Lung (tissue), 11 donors: ENCODE measurements at regions not wholly inside any gene's neighbourhood (a gene's known extent, or its start where the extent isn't known, plus 50 kb on each side); places are given as distances from the start of the nearest gene placed in this dataset.

Source experiments
- ATAC-seq: fragments of 200-7000 bp; cut with Tn5 transposase; one replicate; pipeline ENCODE4 v1.9.1; 2020; ENCODE audit warnings: moderate number of reproducible peaks; ENCODE audit not compliant: insufficient read depth, low FRiP score
- DNase-seq, 3 donors: peaks; one replicate each; pipeline ENCODE4 v3.0.0-alpha.2; 2013 to 2017
- H3K27ac ChIP-seq, 2 donors: one replicate each; pipeline ENCODE4 v1.5.1; 2013; ENCODE audit warnings: mild to moderate bottlenecking in 2 of 2, moderate library complexity in 2 of 2, control low read depth in 1 of 2, inconsistent platforms in 1 of 2, low read depth in 1 of 2, low read length in 1 of 2
- H3K27me3 ChIP-seq, 3 donors: one replicate each; pipeline ENCODE4 v1.5.1; 2013; ENCODE audit warnings: low read length in 2 of 3; ENCODE audit not compliant: control insufficient read depth in 3 of 3, insufficient read depth in 3 of 3
- H3K36me3 ChIP-seq, 4 donors: one replicate each; pipeline ENCODE4 v1.5.1; 2013; ENCODE audit warnings: low read length in 4 of 4, mild to moderate bottlenecking in 1 of 4, moderate library complexity in 1 of 4; ENCODE audit not compliant: control insufficient read depth in 4 of 4, insufficient read depth in 4 of 4
- H3K4me1 ChIP-seq, 5 donors: one replicate each; pipeline ENCODE4 v1.5.1; 2013; ENCODE audit warnings: low read length in 5 of 5, mild to moderate bottlenecking in 2 of 5, moderate library complexity in 1 of 5; ENCODE audit not compliant: control insufficient read depth in 5 of 5, insufficient read depth in 5 of 5
- H3K4me3 ChIP-seq: one replicate; pipeline ENCODE4 v1.5.1; 2013; ENCODE audit warnings: mild to moderate bottlenecking, control low read depth, moderate library complexity
- H3K9ac ChIP-seq, 2 donors: one replicate each; pipeline ENCODE4 v1.5.1; 2013; ENCODE audit warnings: low read length in 2 of 2, control low read depth in 1 of 2; ENCODE audit not compliant: insufficient read depth in 1 of 2
- H3K9me3 ChIP-seq, 4 donors: one replicate each; pipeline ENCODE4 v1.5.1; 2013; ENCODE audit warnings: low read length in 3 of 4, mild to moderate bottlenecking in 1 of 4, moderate library complexity in 1 of 4; ENCODE audit not compliant: control insufficient read depth in 4 of 4, insufficient read depth in 3 of 4
- CTCF ChIP-seq: IDR thresholded peaks from 2 replicates; pipeline ENCODE4 v1.5.1; 2012; ENCODE audit warnings: mild to moderate bottlenecking; ENCODE audit errors: control extremely low read depth, extremely low read depth
- WGBS, 2 donors: extraction: QIAGEN DNeasy Blood & Tissue Kit; methylation state at CpG; one replicate each; pipeline ENCODE4 v1.1.7; 2013; 5-methylcytosine and 5-hydroxymethylcytosine counted together
- donor health status: control.
- donor health status: control.
- donor health status: Bipolar disorder and iron deficiency.
- donor health status: healthy.
- donor health status: DM: yes; HTN: yes; CAD: no.

DNA sequence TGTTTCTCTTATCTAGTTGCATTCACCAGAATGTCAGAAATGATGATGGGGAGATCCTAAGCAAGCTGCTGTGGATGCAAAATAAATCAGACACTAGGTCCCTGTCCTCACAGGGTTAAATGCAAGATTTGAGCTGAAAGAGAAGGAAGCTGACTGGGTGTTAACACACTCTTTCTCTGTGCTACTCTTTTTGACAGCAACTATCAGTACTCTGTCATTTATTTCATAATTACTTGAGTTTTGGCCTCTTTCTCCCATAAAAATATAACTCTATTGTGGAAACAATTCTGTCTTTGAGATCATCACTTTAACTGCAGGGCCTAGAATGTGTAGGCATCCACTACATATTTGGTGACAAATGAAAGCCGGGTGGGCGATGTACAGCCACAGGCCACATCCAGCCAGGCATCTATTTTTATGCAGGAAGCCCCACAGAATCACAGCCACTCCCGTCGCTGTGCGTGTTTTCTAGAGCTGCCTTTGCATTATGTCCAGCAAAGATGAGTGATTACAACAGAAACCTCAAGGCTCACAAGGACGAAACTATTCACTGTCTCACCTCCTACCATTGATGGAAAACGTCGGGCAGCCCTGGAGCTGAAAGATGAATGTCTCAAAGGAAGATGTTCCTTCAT lies 849.0 kb downstream of the RNF144A start:
- TF ChIP-seq CTCF = no peak

DNA sequence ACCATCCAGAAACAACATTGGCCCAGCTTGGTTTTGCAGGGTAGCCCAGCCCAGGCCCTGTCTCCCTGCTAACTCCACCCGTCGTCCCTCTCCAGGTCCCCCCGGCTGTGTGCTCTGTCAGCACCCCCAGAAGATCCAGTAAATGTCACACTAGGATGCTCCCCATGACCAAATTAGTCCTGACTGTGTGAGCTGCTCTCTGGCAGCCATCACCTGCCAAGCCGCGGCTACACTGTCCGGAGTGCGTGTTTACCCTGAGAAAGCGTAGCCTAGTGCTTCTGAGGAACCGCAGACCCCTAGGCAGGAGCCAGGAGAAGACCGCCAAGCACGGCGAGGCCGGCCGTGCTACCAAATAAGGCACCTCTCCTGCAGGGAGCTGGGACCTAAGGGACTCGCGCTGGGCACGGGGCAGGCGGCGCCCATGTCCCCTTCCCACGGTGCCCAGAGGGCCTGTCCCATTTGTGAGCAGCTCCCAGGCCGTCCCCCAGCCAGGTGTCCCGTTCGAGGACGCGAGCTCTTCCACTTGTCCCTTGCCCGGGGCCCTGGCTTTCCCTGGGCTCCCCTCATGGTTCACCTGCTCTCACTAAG lies 849.9 kb downstream of the RNF144A start:
- peaks cover 0 to 10% (median 7%) of the 10 kb centered on the region in 4 donors for H3K9me3 ChIP-seq
- H3K4me3 ChIP-seq = no peak overlapping the region
- WGBS, 2 donors = 96% methylated on average over 26 of the region's 26 CpGs
- H3K27ac ChIP-seq = no peak overlapping the region
- TF ChIP-seq CTCF = no peak
- DNase-seq (no peak), ATAC-seq (no peak)
- no peaks in the 10 kb centered on the region for H3K27me3 ChIP-seq
- H3K9ac ChIP-seq = no peak overlapping the region
- H3K4me1 ChIP-seq = no peaks in the 10 kb centered on the region
- no peaks in the 10 kb centered on the region for H3K36me3 ChIP-seq

More for the DNA sequence above, 849.0 kb downstream of the RNF144A start:
- Histone ChIP-seq H3K36me3 (no peaks in the 10 kb centered on the region), H3K4me3 (no peak overlapping the region), H3K9ac (no peak overlapping the region), H3K27ac (no peak overlapping the region), H3K9me3 (peaks cover 0 to 10% (median 7%) of the 10 kb centered on the region in 4 donors), H3K27me3 (no peaks in the 10 kb centered on the region), H3K4me1 (no peaks in the 10 kb centered on the region)
- DNase-seq (no peak), ATAC-seq (no peak)
- 80 to 89% methylated on average over 8 of the region's 8 CpGs for WGBS, 2 donors

- no peak overlapping the region for H3K9ac ChIP-seq
- H3K27me3 ChIP-seq = no peaks in the 10 kb centered on the region
- no peak for TF ChIP-seq CTCF
- WGBS, 2 donors = 94 to 97% methylated on average over 4 of the region's 4 CpGs
- H3K36me3 ChIP-seq = no peaks in the 10 kb centered on the region
- no peak overlapping the region for H3K27ac ChIP-seq
- DNase-seq (no peak), ATAC-seq (no peak)
- H3K4me3 ChIP-seq = no peak overlapping the region
- peaks cover 0 to 10% (median 6%) of the 10 kb centered on the region in 4 donors for H3K9me3 ChIP-seq
- H3K4me1 ChIP-seq = no peaks in the 10 kb centered on the region
These were observed 850.7 kb downstream of the RNF144A start for GRCh38 chr2:7767902-7768301.

GRCh38 chr2:7771781-7772180 lies 854.6 kb downstream of the RNF144A start:
- DNase-seq (no peak), ATAC-seq (no peak)
- no peaks in the 10 kb centered on the region for H3K27me3 ChIP-seq
- peaks cover 0 to 2% (median 0%) of the 10 kb centered on the region in 4 donors for H3K9me3 ChIP-seq
- no peak overlapping the region for H3K9ac ChIP-seq
- no peaks in the 10 kb centered on the region for H3K4me1 ChIP-seq
- H3K27ac ChIP-seq = no peak overlapping the region
- H3K4me3 ChIP-seq = no peak overlapping the region
- H3K36me3 ChIP-seq = no peaks in the 10 kb centered on the region
- no peak for TF ChIP-seq CTCF
- WGBS, 2 donors = 91 to 95% methylated on average over 5 of the region's 5 CpGs
